ENCODE measurements at regions not wholly inside any gene's neighbourhood (a gene's known extent, or its start where the extent isn't known, plus 50 kb on each side); places are given as distances from the start of the nearest gene placed in this dataset.
"Not testable (repeated sequence)": the region's sequence is repeated elsewhere in the genome, so short reads cannot be mapped to it uniquely, and the experiment has no call there.

- in situ Hi-C loops (cut with HindIII; ENCODE audit: low sequenced_read_pairs) = no loop called here
Measured at GRCh38 chr5:99083197-99083596, 154.4 kb upstream of the CHD1 start.

- in situ Hi-C loops (cut with HindIII; ENCODE audit: low sequenced_read_pairs) = no loop called here
Measured at GRCh38 chr5:99081711-99082110, 152.9 kb upstream of the CHD1 start.

- in situ Hi-C loops (cut with HindIII; ENCODE audit: low sequenced_read_pairs) = no loop called here
Measured at GRCh38 chr5:99076723-99077640, 148.2 kb upstream of the CHD1 start.

GRCh38 chr5:99072846-99073245 is 144.0 kb upstream of the CHD1 start:
- in situ Hi-C loops (cut with HindIII; ENCODE audit: low sequenced_read_pairs) = no loop called here

GRCh38 chr5:99070822-99071221 is 142.0 kb upstream of the CHD1 start:
- in situ Hi-C loops (cut with HindIII; ENCODE audit: low sequenced_read_pairs) = no loop called here

GRCh38 chr5:99070362-99070761 is 141.6 kb upstream of the CHD1 start:
- in situ Hi-C loops (cut with HindIII; ENCODE audit: low sequenced_read_pairs) = no loop called here

GRCh38 chr5:99068944-99069650 is 140.3 kb upstream of the CHD1 start:
- in situ Hi-C loops (cut with HindIII; ENCODE audit: low sequenced_read_pairs) = no loop called here

GRCh38 chr5:99063737-99064136 is 134.9 kb upstream of the CHD1 start:
- in situ Hi-C loops (cut with HindIII; ENCODE audit: low sequenced_read_pairs) = no loop called here

- in situ Hi-C loops (cut with HindIII; ENCODE audit: low sequenced_read_pairs) = no loop called here
Measured at GRCh38 chr5:99061711-99062110, 132.9 kb upstream of the CHD1 start.

- in situ Hi-C loops (cut with HindIII; ENCODE audit: low sequenced_read_pairs) = no loop called here
Measured at GRCh38 chr5:99061299-99061698, 132.5 kb upstream of the CHD1 start.

- in situ Hi-C loops (cut with HindIII; ENCODE audit: low sequenced_read_pairs) = no loop called here
Measured at GRCh38 chr5:99060306-99061261, 131.8 kb upstream of the CHD1 start.

GRCh38 chr5:99059685-99060084 is 130.9 kb upstream of the CHD1 start:
- in situ Hi-C loops (cut with HindIII; ENCODE audit: low sequenced_read_pairs) = no loop called here

- in situ Hi-C loops (cut with HindIII; ENCODE audit: low sequenced_read_pairs) = no loop called here
Measured at GRCh38 chr5:99058466-99058865, 129.7 kb upstream of the CHD1 start.

- in situ Hi-C loops (cut with HindIII; ENCODE audit: low sequenced_read_pairs) = no loop called here
Measured at GRCh38 chr5:99054972-99055371, 126.2 kb upstream of the CHD1 start.

GRCh38 chr5:99045871-99046270 is 117.1 kb upstream of the CHD1 start:
- in situ Hi-C loops (cut with HindIII; ENCODE audit: low sequenced_read_pairs) = no loop called here

- in situ Hi-C loops (cut with HindIII; ENCODE audit: low sequenced_read_pairs) = not testable (repeated sequence)
Measured at GRCh38 chr5:99043257-99043656, 114.5 kb upstream of the CHD1 start.

- in situ Hi-C loops (cut with HindIII; ENCODE audit: low sequenced_read_pairs) = loop anchor here (5.0 kb wide), 1 partner anchor 70 kb away; no protein-coding TSS in a partner anchor
Measured at GRCh38 chr5:99037668-99038067, 108.9 kb upstream of the CHD1 start.

- in situ Hi-C loops (cut with HindIII; ENCODE audit: low sequenced_read_pairs) = loop anchor here (5.0 kb wide), 1 partner anchor 69 kb away; no protein-coding TSS in a partner anchor
Measured at GRCh38 chr5:99035942-99036341, 107.1 kb upstream of the CHD1 start.

GRCh38 chr5:99034336-99034735 is 105.5 kb upstream of the CHD1 start:
- in situ Hi-C loops (cut with HindIII; ENCODE audit: low sequenced_read_pairs) = no loop called here

- in situ Hi-C loops (cut with HindIII; ENCODE audit: low sequenced_read_pairs) = no loop called here
Measured at GRCh38 chr5:99033014-99033900, 104.5 kb upstream of the CHD1 start.
